Sciatic nerve (tissue), 2 donors: ENCODE measurements at regions not wholly inside any gene's neighbourhood (a gene's known extent, or its start where the extent isn't known, plus 50 kb on each side); places are given as distances from the start of the nearest gene placed in this dataset.
"Not testable (repeated sequence)": the region's sequence is repeated elsewhere in the genome, so short reads cannot be mapped to it uniquely, and the experiment has no call there.

Experiments used
- ATAC-seq: fragments of 200-7000 bp; cut with Tn5 transposase; one replicate; pipeline ENCODE4 v1.9.1; 2020; ENCODE audit warnings: mild to moderate bottlenecking, moderate library complexity
- DNase-seq: peaks from one replicate; pipeline ENCODE4 v3.0.0-alpha.2; 2020; ENCODE audit warnings: low spot score
- intact Hi-C: fragments of 100-400 bp; cut with DNase I; formaldehyde crosslinking; loops from one replicate; pipeline ENCODE4 v1.14.2; 2022
- donor health status: DM: no; HTN: no; CAD: no.
- donor health status: DM: no; HTN: no; CAD: no.

DNA sequence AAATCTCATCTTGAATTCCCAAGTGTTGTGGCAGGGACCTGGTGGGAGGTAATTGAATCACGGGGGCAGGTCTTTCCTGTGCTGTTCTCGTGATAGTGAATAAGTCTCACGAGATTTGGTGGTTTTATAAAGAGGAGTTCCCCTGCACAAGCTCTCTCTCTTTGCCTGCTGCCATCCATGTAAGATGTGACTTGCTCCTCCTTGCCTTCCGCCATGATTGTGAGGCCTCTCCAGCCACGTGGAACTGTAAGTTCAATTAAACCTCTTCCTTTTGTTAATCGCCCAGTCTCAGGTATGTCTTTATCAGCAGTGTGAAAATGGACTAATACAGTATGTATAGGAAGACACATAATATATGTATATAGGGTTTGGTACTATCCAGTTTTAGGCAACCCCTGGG is 270.6 kb upstream of the RNF32 start:
- ATAC-seq, intact Hi-C loops, DNase-seq: not testable (repeated sequence)

- intact Hi-C loops = no loop called here
- DNase-seq (no peak), ATAC-seq (no peak)
Measured at GRCh38 chr7:156368053-156368843, 272.3 kb upstream of the RNF32 start.

DNA sequence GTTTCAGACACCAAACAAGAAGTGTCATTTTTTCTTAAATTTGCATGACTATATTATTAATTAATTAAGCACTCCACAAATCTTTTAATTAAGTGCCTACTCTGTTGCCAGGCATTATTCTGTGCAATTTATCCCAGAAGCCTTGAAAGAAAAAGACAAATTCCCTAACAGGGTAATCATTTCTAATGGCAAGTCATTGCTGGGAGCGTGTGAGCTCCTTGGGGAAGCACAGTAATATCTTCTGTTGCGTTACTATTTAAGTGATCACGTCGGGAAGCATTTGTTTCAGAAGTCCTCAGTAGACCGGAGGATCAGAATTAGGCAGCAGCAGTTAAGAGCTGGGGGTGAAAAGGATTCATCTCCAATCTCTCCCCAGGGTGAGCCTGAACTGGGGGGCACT is 276.8 kb upstream of the RNF32 start:
- no peak for DNase-seq
- ATAC-seq = no peak
- intact Hi-C loops = no loop called here

DNA sequence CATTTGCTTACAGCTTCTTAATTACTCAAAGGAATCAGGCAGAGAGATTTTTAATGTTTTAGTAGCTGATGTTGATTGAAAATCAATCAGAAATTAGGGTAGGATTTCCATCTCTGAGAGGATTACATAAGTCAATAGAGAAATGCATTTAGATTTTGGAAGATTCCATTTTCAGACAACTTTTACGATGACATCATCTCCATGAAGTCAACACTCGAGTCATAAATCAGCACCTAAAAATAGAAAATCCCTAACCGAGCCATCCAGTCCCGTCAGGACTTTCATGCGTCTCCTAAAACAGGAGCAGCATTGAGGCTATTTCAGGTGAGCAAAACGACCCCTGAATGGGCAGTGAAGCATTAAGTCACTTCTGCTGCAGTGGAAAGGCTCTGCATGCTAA is 279.7 kb upstream of the RNF32 start:
- intact Hi-C loops = no loop called here
- DNase-seq (no peak), ATAC-seq (no peak)

GRCh38 chr7:156356551-156356950 is 284.0 kb upstream of the RNF32 start:
- no peak for DNase-seq
- intact Hi-C loops = no loop called here
- no peak for ATAC-seq

- no peak for DNase-seq
- ATAC-seq = no peak
- intact Hi-C loops = no loop called here
Measured at GRCh38 chr7:156353352-156353751, 287.2 kb upstream of the RNF32 start.

DNA sequence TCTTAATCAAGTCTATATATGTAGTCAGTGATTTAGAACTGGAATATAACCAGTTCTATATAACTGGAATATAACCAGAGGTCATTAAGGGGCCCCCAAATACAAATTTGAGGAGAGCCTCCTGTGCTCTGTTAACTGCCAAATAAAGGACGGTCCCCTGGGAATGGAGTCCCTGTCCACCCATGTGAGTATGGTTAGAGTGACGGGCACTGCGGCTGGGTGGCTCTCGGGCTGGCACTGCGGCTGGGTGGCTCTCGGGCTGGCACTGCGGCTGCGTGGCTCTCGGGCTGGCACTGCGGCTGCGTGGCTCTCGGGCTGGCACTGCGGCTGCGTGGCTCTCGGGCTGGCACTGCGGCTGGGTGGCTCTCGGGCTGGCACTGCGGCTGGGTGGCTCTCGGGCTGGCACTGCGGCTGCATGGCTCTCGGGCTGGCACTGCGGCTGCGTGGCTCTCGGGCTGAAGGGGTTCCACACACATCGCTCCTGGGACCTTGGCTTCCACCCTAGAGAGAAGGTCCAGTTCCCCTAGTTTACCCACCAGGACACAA is 292.8 kb upstream of the RNF32 start:
- DNase-seq, ATAC-seq, intact Hi-C loops: not testable (repeated sequence)

DNA sequence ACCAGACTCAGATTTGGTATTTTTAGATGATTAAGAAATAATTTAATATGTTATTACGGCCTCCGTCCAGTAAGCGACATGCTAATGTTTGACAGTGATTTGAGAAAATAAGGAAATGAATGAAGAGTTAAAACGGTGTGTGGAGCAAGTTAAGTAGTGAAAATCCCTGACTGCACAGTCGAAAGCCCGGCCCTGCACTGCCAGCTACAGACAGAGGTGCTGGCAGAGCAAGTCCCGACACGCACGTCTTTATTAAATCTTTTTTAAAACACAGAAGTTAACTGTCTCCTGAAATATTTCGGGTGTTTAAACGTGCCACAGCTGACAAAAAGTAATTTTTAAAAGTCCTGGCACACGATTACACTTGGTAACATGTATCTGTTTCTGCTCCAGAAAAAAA is 293.4 kb upstream of the RNF32 start:
- DNase-seq (no peak), ATAC-seq (no peak)
- intact Hi-C loops = no loop called here

GRCh38 chr7:156344595-156344994 is 296.0 kb upstream of the RNF32 start:
- intact Hi-C loops = no loop called here
- no peak for DNase-seq
- no peak for ATAC-seq

GRCh38 chr7:156334636-156335035 is 305.9 kb upstream of the RNF32 start:
- ATAC-seq (no peak), DNase-seq (no peak)
- intact Hi-C loops = no loop called here

- DNase-seq = no peak
- intact Hi-C loops = no loop called here
- ATAC-seq = no peak
Measured at GRCh38 chr7:156327916-156328315, 312.7 kb upstream of the RNF32 start.

DNA sequence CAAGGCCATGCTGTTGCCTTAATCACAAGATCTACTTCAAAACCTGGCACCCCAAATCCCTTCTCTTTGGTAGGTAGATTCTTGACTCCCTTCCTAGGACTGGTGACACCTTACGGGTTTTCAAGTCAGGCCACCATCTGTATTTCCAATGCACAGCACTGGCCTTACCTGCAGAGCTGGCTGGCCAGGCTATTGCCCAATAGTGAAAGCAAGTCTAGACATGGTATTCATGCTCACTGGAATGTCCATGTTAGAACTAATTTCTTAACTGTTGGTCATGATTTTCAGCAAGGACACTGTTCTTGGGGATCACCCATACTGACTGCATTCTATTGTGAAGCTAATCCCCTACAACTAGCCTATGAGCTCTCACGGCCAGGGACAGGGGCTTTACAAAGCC is 313.1 kb upstream of the RNF32 start:
- ATAC-seq (no peak), DNase-seq (no peak)
- intact Hi-C loops = no loop called here

DNA sequence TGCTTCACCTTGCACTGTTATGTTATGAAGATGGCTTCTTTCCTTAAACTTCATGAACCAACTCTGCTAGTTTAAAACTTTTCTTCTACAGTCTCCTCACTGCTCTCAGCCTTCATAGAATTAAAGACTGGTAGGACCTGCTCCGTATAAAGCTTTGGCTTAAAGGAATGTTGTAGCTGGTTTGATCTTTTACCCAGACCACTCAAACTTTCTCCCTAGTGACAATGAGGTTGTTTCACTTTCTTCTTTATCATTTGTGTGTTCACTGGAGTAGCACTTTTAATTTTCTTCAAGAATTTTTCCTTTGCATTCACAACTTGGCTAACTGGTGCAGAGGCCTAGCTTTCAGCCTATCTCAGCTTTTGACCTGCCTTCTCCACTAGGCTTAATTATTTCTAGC is 316.4 kb upstream of the RNF32 start:
- ATAC-seq = no peak
- intact Hi-C loops = no loop called here
- DNase-seq = no peak

- intact Hi-C loops, ATAC-seq, DNase-seq: not testable (repeated sequence)
Measured at GRCh38 chr7:156321430-156321829, 319.1 kb upstream of the RNF32 start.

- intact Hi-C loops = no loop called here
- no peak for DNase-seq
- no peak for ATAC-seq
Measured at GRCh38 chr7:156318926-156319325, 321.6 kb upstream of the RNF32 start.

- ATAC-seq = no peak
- no peak for DNase-seq
- intact Hi-C loops = no loop called here
Measured at GRCh38 chr7:156318426-156318825, 322.1 kb upstream of the RNF32 start.

- intact Hi-C loops = no loop called here
- DNase-seq (no peak), ATAC-seq (peak; percentile 36)
Measured at GRCh38 chr7:156309016-156309620, 331.5 kb upstream of the RNF32 start.

- intact Hi-C loops = no loop called here
- ATAC-seq (no peak), DNase-seq (no peak)
Measured at GRCh38 chr7:156307193-156307592, 333.4 kb upstream of the RNF32 start.

DNA sequence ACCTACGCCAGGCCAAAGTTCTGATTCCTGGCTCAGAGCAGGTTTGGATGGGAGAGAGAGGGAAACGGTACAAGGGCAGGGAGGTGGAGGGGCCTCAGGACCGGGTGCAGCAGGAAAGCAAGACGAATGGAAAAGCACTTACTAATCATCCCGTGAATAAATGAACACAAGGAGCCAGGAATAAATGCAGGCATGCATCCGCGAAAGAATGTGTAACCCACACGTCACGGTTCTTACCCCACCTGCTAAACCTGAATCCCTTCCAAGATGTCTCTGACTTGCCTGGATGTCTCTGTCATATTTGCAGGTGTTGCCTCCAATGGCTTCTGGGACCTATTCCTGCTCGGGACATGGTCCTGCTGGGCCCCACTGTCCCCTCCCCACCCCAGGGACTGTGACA is 335.2 kb upstream of the RNF32 start:
- intact Hi-C loops = no loop called here
- ATAC-seq = no peak
- no peak for DNase-seq

DNA sequence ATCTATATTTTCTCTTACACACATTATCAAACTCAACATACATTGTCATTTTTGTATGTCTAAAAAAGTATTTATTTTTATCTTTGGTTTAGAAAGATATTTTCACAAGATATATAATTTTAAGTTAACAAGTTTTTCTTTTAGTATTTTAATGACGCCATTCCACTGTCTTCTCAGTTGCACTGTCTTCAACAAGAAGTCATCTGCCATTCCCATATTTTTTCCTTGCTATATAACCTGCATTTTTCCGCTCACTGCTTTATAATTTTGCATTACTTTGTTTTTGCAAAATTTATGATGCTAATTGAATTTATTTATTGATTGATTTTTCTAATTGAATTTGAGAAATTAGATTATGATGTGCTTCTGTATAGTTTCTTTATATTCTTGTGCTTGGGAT is 357.8 kb upstream of the RNF32 start:
- ATAC-seq (no peak), DNase-seq (no peak)
- intact Hi-C loops = loop anchor here (5.0 kb wide), 1 partner anchor 1186 kb away; no protein-coding TSS in a partner anchor
